SK-N-SH (cell line): ENCODE measurements at regions not wholly inside any gene's neighbourhood (a gene's known extent, or its start where the extent isn't known, plus 50 kb on each side); places are given as distances from the start of the nearest gene placed in this dataset.

Experiments used
- CTCF ChIP-seq: fragments of 200-600 bp; sonication (generic); IDR thresholded peaks from 2 replicates; pipeline ENCODE4 v1.6.1; 2017; ENCODE audit warnings: antibody characterized with exemption, mild to moderate bottlenecking, moderate library complexity
- EP300 ChIP-seq, 2 experiments: IDR thresholded peaks; 2 replicates each; pipeline versions ENCODE4 v1.4.0 to v1.6.1; 2012; ENCODE audit warnings: borderline replicate concordance in 1 of 2, low read depth in 1 of 2, low read length in 1 of 2
- EZH2phosphoT487 ChIP-seq: fragments of 200-600 bp; sonication (generic); IDR thresholded peaks from 2 replicates; pipeline ENCODE4 v1.6.1; 2017; ENCODE audit warnings: low read depth, mixed run types, mild to moderate bottlenecking, antibody characterized with exemption, moderate library complexity, borderline replicate concordance
- GABPA ChIP-seq: IDR thresholded peaks from 2 replicates; pipeline ENCODE4 v1.4.0; 2012; ENCODE audit warnings: low read depth, mild to moderate bottlenecking
- IRF3 ChIP-seq: fragments of 150-350 bp; IDR thresholded peaks from 2 replicates; pipeline ENCODE4 v1.6.1; 2016; ENCODE audit warnings: mild to moderate bottlenecking, low read depth, low read length
- MAX ChIP-seq: IDR thresholded peaks from 2 replicates; pipeline ENCODE4 v1.4.0; 2012; ENCODE audit warnings: low read depth
- MEF2A ChIP-seq: IDR thresholded peaks from 2 replicates; pipeline ENCODE4 v1.4.0; 2012; ENCODE audit warnings: low read depth, borderline replicate concordance
- NFIC ChIP-seq: IDR thresholded peaks from 2 replicates; pipeline ENCODE4 v1.4.0; 2012; ENCODE audit warnings: borderline replicate concordance
- POLR2AphosphoS5 ChIP-seq: IDR thresholded peaks from 2 replicates; pipeline ENCODE4 v1.6.1; 2012; ENCODE audit warnings: low read depth, low read length
- REST ChIP-seq: IDR thresholded peaks from 2 replicates; pipeline ENCODE4 v1.6.1; 2012; ENCODE audit warnings: mild to moderate bottlenecking, low read depth, low read length, moderate library complexity
- SIN3A ChIP-seq: IDR thresholded peaks from 2 replicates; pipeline ENCODE4 v1.6.1; 2012; ENCODE audit warnings: low read depth, mild to moderate bottlenecking, low read length, moderate library complexity, borderline replicate concordance
- YY1 ChIP-seq: IDR thresholded peaks from 2 replicates; pipeline ENCODE4 v1.4.0; 2012; ENCODE audit warnings: low read depth, mild to moderate bottlenecking
- ZBTB33 ChIP-seq: IDR thresholded peaks from 2 replicates; pipeline ENCODE4 v1.4.0; 2012; ENCODE audit warnings: low read depth, borderline replicate concordance

- no peak for TF ChIP-seq YY1
- TF ChIP-seq GABPA: no peak
- TF ChIP-seq CTCF: no peak
- no peak for TF ChIP-seq MAX
- no peak for TF ChIP-seq NFIC
- TF ChIP-seq EZH2phosphoT487: no peak
- no peak for TF ChIP-seq SIN3A
- TF ChIP-seq EP300 (IDR thresholded peaks at IDR 0.05; ENCODE audit: borderline replicate concordance in 1 of 2, low read depth in 1 of 2, low read length in 1 of 2): no peak
- no peak for TF ChIP-seq POLR2AphosphoS5
- TF ChIP-seq REST: no peak
- no peak for TF ChIP-seq ZBTB33
- no peak for TF ChIP-seq IRF3
- TF ChIP-seq MEF2A: no peak
These were observed 1217.7 kb downstream of the EPHA7 start for GRCh38 chr6:92201618-92202017.
